Cardiac muscle cell (in vitro differentiated cells and primary cell): ENCODE measurements at regions not wholly inside any gene's neighbourhood (a gene's known extent, or its start where the extent isn't known, plus 50 kb on each side); places are given as distances from the start of the nearest gene placed in this dataset.

Experiments used
- DNase-seq, 2 donors: peaks; one replicate each; pipeline versions ENCODE4 v3.0.0 to v3.0.0-alpha.2; 2010 to 2017; ENCODE audit warnings: low read depth in 1 of 2, low spot score in 1 of 2
- H3K27ac ChIP-seq: fragments of 200-600 bp; sonication (generic); 2 replicates; pipeline ENCODE4 v1.5.1; 2016
- H3K27me3 ChIP-seq: fragments of 200-600 bp; sonication (generic); 2 replicates; pipeline ENCODE4 v1.6.0; 2016; ENCODE audit warnings: control low read depth
- H3K36me3 ChIP-seq: fragments of 200-600 bp; sonication (generic); 2 replicates; pipeline ENCODE4 v1.5.1; 2016; ENCODE audit warnings: control low read depth
- H3K4me1 ChIP-seq: fragments of 200-600 bp; sonication (generic); 2 replicates; pipeline ENCODE4 v1.8.1; 2017; ENCODE audit warnings: low read depth, mild to moderate bottlenecking, mixed run types
- H3K4me3 ChIP-seq: fragments of 200-600 bp; sonication (generic); 2 replicates; pipeline ENCODE4 v1.5.1; 2016; ENCODE audit warnings: mild to moderate bottlenecking
- H3K9me3 ChIP-seq: fragments of 200-600 bp; sonication (generic); 2 replicates; pipeline ENCODE4 v1.5.1; 2017; ENCODE audit warnings: low read depth, mild to moderate bottlenecking, control low read depth
- CTCF ChIP-seq: IDR thresholded peaks from 2 replicates; pipeline ENCODE4 v1.5.1; 2012; ENCODE audit warnings: low read depth, mild to moderate bottlenecking, low read length

- H3K36me3 ChIP-seq: no peaks in the 10 kb centered on the region
- H3K27ac ChIP-seq: no peak overlapping the region
- no peak for DNase-seq
- TF ChIP-seq CTCF: no peak
- H3K27me3 ChIP-seq: no peaks in the 10 kb centered on the region
- H3K4me3 ChIP-seq: no peak overlapping the region
- H3K4me1 ChIP-seq: peaks cover 16% of the 10 kb centered on the region
- H3K9me3 ChIP-seq: no peaks in the 10 kb centered on the region
Observed at GRCh38 chr17:15894913-15895658, 49.8 kb upstream of the ADORA2B start.
